Thyroid gland (tissue), 4 donors: ENCODE measurements at regions not wholly inside any gene's neighbourhood (a gene's known extent, or its start where the extent isn't known, plus 50 kb on each side); places are given as distances from the start of the nearest gene placed in this dataset.

Experiments used
- POLR2A ChIP-seq, 2 donors: fragments of 450-650 bp; IDR thresholded peaks; one replicate each; pipeline ENCODE4 v1.6.1; 2017; ENCODE audit warnings: antibody characterized with exemption in 2 of 2, mild to moderate bottlenecking in 2 of 2, moderate library complexity in 1 of 2
- TF ChIP-seq, protein P1 (sequence below), 6 experiments: fragments of 200-600 bp in 3 of 6; fragments of 450-650 bp in 3 of 6; sonication (generic) in 3 of 6; IDR thresholded peaks; one replicate each; pipeline ENCODE4 v1.5.1; 2016 to 2019; ENCODE audit warnings: antibody characterized with exemption in 6 of 6, mild to moderate bottlenecking in 2 of 6, inconsistent platforms in 1 of 6, moderate library complexity in 1 of 6

DNA sequence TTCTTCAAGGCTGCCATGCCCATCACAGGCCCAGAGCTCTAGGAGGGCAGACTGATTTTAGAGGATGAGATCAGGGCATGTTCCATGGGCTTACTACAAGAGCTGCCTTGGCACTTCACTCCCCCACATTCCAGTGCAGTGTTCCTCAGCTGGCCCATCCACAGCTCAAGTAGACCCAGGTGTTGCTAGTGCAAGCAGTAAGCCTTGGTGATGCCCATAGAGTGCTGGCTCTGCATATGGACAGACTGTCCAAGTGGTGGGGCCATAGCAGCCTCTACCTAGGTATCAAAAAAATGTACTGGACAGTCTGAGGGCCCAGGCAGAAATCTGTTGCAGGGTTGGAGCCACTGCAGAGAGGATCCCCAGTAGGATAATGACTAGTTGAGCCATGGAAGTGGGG is 366.6 kb downstream of the FGF10 start:
- TF ChIP-seq, protein P1, sequence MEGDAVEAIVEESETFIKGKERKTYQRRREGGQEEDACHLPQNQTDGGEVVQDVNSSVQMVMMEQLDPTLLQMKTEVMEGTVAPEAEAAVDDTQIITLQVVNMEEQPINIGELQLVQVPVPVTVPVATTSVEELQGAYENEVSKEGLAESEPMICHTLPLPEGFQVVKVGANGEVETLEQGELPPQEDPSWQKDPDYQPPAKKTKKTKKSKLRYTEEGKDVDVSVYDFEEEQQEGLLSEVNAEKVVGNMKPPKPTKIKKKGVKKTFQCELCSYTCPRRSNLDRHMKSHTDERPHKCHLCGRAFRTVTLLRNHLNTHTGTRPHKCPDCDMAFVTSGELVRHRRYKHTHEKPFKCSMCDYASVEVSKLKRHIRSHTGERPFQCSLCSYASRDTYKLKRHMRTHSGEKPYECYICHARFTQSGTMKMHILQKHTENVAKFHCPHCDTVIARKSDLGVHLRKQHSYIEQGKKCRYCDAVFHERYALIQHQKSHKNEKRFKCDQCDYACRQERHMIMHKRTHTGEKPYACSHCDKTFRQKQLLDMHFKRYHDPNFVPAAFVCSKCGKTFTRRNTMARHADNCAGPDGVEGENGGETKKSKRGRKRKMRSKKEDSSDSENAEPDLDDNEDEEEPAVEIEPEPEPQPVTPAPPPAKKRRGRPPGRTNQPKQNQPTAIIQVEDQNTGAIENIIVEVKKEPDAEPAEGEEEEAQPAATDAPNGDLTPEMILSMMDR (IDR thresholded peaks at IDR 0.05): no peak
- no peak for TF ChIP-seq POLR2A (IDR thresholded peaks at IDR 0.05)
